GM12878 (cell line): ENCODE measurements at regions not wholly inside any gene's neighbourhood (a gene's known extent, or its start where the extent isn't known, plus 50 kb on each side); places are given as distances from the start of the nearest gene placed in this dataset.

ENCODE experiments used
- ATAC-seq: fragments of 200-7000 bp; cut with Tn5 transposase; 3 replicates; pipeline ENCODE4 v1.9.1; 2020; ENCODE audit warnings: mild to moderate bottlenecking, moderate library complexity
- BruUV-seq: library from RNA; stranded (reverse); fragments of 400-500 nt; replicated peaks from 2 replicates; lab custom pipeline; 2021; lab: Mats Ljungman, UMichigan
- CTCF ChIA-PET: fragments of 300-600 bp; sonication (Branson Sonifier 250); formaldehyde crosslinking; extraction: SDS; loops from one replicate; lab custom pipeline; 2021; ENCODE audit warnings: inconsistent platforms; lab: Yijun Ruan, JAX
- POLR2A ChIA-PET: fragments of 350-600 bp; formaldehyde crosslinking; extraction: SDS; loops from one replicate; lab custom pipeline; 2021; ENCODE audit warnings: inconsistent platforms; lab: Charles Lee
- RAD21 ChIA-PET: fragments of 300-600 bp; sonication (Branson Sonifier 250); formaldehyde crosslinking; loops from one replicate; lab custom pipeline; 2023; ENCODE audit warnings: antibody characterized with exemption; ENCODE audit not compliant: unreplicated experiment; lab: Charles Lee
- SMC1A ChIA-PET: fragments of 300-600 bp; sonication (Branson Sonifier 250); formaldehyde crosslinking; loops from one replicate; lab custom pipeline; 2023; ENCODE audit not compliant: unreplicated experiment, uncharacterized antibody; lab: Charles Lee
- DNase-seq: peaks from one replicate; pipeline ENCODE4 v3.0.0-alpha.2; 2011; ENCODE audit warnings: low read depth, low spot score
- FAIRE-seq: peaks from 3 replicates; lab custom pipeline; 2011; peaks lifted over from hg19 to GRCh38; lab: Jason Lieb, UNC
- H2AFZ ChIP-seq: 2 replicates; pipeline ENCODE4 v1.6.0; 2011; ENCODE audit warnings: low read depth, low read length, control low read depth; ENCODE audit not compliant: control insufficient read depth
- H3K27ac ChIP-seq: 2 replicates; pipeline ENCODE4 v1.5.1; 2011; ENCODE audit warnings: control low read depth; ENCODE audit not compliant: control insufficient read depth, insufficient read depth
- H3K27me3 ChIP-seq, 2 experiments: replicated peaks in 1 of 2; 2 replicates each; pipeline versions ENCODE4 v1.6.0 to v1.6.1; 2011; ENCODE audit warnings: low read length in 1 of 2; ENCODE audit not compliant: control insufficient read depth in 2 of 2, insufficient read depth in 2 of 2
- H3K36me3 ChIP-seq, 2 experiments: 2 replicates each; pipeline ENCODE4 v1.5.1; 2011; ENCODE audit warnings: low read length in 1 of 2; ENCODE audit not compliant: control insufficient read depth in 2 of 2, insufficient read depth in 2 of 2
- H3K4me1 ChIP-seq: 2 replicates; pipeline ENCODE4 v1.6.1; 2011; ENCODE audit warnings: mild to moderate bottlenecking, low read length, moderate library complexity, mixed read lengths; ENCODE audit not compliant: control insufficient read depth, insufficient read depth
- H3K4me2 ChIP-seq: 2 replicates; pipeline ENCODE4 v1.6.0; 2011; ENCODE audit warnings: control low read depth; ENCODE audit not compliant: control insufficient read depth, insufficient read depth
- H3K4me3 ChIP-seq: fragments of 200-600 bp; sonication (generic); 2 replicates; pipeline ENCODE4 v1.5.1; 2016
- H3K79me2 ChIP-seq: 2 replicates; pipeline ENCODE4 v1.6.0; 2011; ENCODE audit warnings: low read length; ENCODE audit not compliant: control insufficient read depth, insufficient read depth
- H3K9ac ChIP-seq: 2 replicates; pipeline ENCODE4 v1.8.0; 2011; ENCODE audit warnings: low read length, control low read depth, mixed read lengths; ENCODE audit not compliant: control insufficient read depth, insufficient read depth
- H3K9me3 ChIP-seq: replicated peaks from 3 replicates; pipeline ENCODE4 v1.5.1; 2011; ENCODE audit warnings: mild to moderate bottlenecking, low read length; ENCODE audit not compliant: control insufficient read depth, insufficient read depth
- H4K20me1 ChIP-seq: 2 replicates; pipeline ENCODE4 v1.6.0; 2011; ENCODE audit not compliant: control insufficient read depth, insufficient read depth
- ASH2L ChIP-seq: fragments of 300-600, 200-600 bp; sonication (generic); IDR thresholded peaks from 2 replicates; pipeline ENCODE4 v1.6.1; 2017; ENCODE audit warnings: low read depth, mild to moderate bottlenecking, borderline replicate concordance
- BMI1 ChIP-seq: fragments of 450-650 bp; IDR thresholded peaks from 2 replicates; pipeline ENCODE4 v1.6.1; 2016; ENCODE audit warnings: mild to moderate bottlenecking, moderate library complexity, borderline replicate concordance
- EP300 ChIP-seq, 2 experiments: fragments of 150-350 bp in 1 of 2; IDR thresholded peaks; 2 replicates each; pipeline ENCODE4 v1.6.1; 2011 to 2012; ENCODE audit warnings: low read depth in 2 of 2, low read length in 2 of 2, borderline replicate concordance in 1 of 2, improper control_type of control experiment in 1 of 2, inconsistent platforms in 1 of 2; ENCODE audit not compliant: control insufficient read depth in 1 of 2
- ETV6 ChIP-seq, 2 experiments: fragments of 450-650 bp in 1 of 2; IDR thresholded peaks in 1 of 2; conservative IDR thresholded peaks in 1 of 2; 2 replicates each; pipeline ENCODE4 v1.6.1; 2014; ENCODE audit warnings: antibody characterized with exemption in 1 of 2, borderline replicate concordance in 1 of 2, low read depth in 1 of 2, mild to moderate bottlenecking in 1 of 2, moderate library complexity in 1 of 2
- IRF4 ChIP-seq: IDR thresholded peaks from 2 replicates; pipeline ENCODE4 v1.6.1; 2011; ENCODE audit warnings: low read depth, low read length
- RUNX3 ChIP-seq: IDR thresholded peaks from 2 replicates; pipeline ENCODE4 v1.6.1; 2012; ENCODE audit warnings: low read length, inconsistent platforms
- ZNF687 ChIP-seq: fragments of 450-650 bp; IDR thresholded peaks from 2 replicates; pipeline ENCODE4 v1.6.1; 2017; ENCODE audit warnings: mild to moderate bottlenecking, moderate library complexity
- WGBS: methylation state at CpG from one replicate; pipeline ENCODE4 v1.1.6; 2016; ENCODE audit warnings: low lambda C conversion rate; ENCODE audit not compliant: insufficient replicate concordance, insufficient coverage; ENCODE audit errors: missing lambda C conversion rate; 5-methylcytosine and 5-hydroxymethylcytosine counted together
- in situ Hi-C: fragments of 300-500 bp; cut with MboI; formaldehyde crosslinking; loops from 9 replicates; pipeline ENCODE4 v1.14.3; 2018; ENCODE audit warnings: mixed read lengths
- intact Hi-C: fragments of 100-400 bp; cut with micrococcal nuclease; formaldehyde crosslinking; loops from one replicate; pipeline ENCODE4 v1.14.2; 2022; ENCODE audit not compliant: unreplicated experiment

- no peak for TF ChIP-seq ZNF687
- TF ChIP-seq ASH2L: no peak
- TF ChIP-seq RUNX3: no peak
- TF ChIP-seq, all 136 proteins: peak for 0
Observed at GRCh38 chr2:238996331-238997136, 148.6 kb downstream of the TWIST2 start (continued).

- Histone ChIP-seq H3K27ac (no peak overlapping the region), H4K20me1 (no peaks in the 10 kb centered on the region), H3K4me1 (no peaks in the 10 kb centered on the region), H2AFZ (no peak overlapping the region), H3K4me3 (no peak overlapping the region), H3K79me2 (no peaks in the 10 kb centered on the region), H3K9ac (no peak overlapping the region), H3K4me2 (no peak overlapping the region), H3K9me3 (no peaks in the 10 kb centered on the region), H3K27me3 (no peaks in the 10 kb centered on the region), H3K36me3 (no peaks in the 10 kb centered on the region)
- intact Hi-C loops (no loop called here), in situ Hi-C loops (no loop called here)
- no TSS peak for BruUV-seq
- ChIA-PET CTCF (no interaction called here), SMC1A (no interaction called here), POLR2A (no interaction called here), RAD21 (no interaction called here)
- DNase-seq: no peak
- WGBS: 45% methylated on average over 10 of the region's 10 CpGs
- FAIRE-seq: no peak
- ATAC-seq: no peak
- TF ChIP-seq IRF4 (no peak), EP300 (IDR thresholded peaks at IDR 0.05; ENCODE audit: borderline replicate concordance in 1 of 2, control insufficient read depth in 1 of 2, low read depth in 2 of 2, low read length in 2 of 2) (no peak), ETV6 (conservative IDR thresholded peaks at IDR 0.05 in 1 of 2, IDR thresholded peaks at IDR 0.05 in 1 of 2; ENCODE audit: borderline replicate concordance in 1 of 2, low read depth in 1 of 2) (no peak), BMI1 (no peak)
Observed at GRCh38 chr2:238997137-238997390, 149.2 kb downstream of the TWIST2 start.
